NCI-H187 treated with DMSO at 0.1 percent for 48 hours (cell line): ENCODE measurements at regions not wholly inside any gene's neighbourhood (a gene's known extent, or its start where the extent isn't known, plus 50 kb on each side); places are given as distances from the start of the nearest gene placed in this dataset.
"Not testable (repeated sequence)": the region's sequence is repeated elsewhere in the genome, so short reads cannot be mapped to it uniquely, and the experiment has no call there.

ENCODE experiments used
- DNase-seq: peaks from one replicate; lab custom pipeline; 2025; lab: John Stamatoyannopoulos, UW

DNA sequence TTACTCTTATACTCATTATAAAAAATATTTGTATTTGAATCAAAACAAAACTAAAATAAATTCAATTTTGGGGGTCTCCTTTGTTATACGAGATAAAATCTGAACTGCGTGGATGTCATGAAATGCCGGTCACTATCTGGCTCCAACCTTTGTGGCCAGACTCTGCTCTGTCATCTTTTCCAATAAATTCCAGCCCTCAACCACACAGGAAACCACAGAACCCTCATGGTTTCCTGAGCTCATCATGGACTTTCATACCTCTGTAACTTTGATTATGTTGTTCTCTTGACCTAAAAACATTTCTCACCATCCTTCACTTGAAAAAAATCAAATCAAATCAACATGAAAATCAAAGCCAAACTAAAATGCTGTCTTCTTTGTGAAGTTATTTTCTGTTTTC is 724.7 kb downstream of the METTL4 start:
- DNase-seq: no peak

DNA sequence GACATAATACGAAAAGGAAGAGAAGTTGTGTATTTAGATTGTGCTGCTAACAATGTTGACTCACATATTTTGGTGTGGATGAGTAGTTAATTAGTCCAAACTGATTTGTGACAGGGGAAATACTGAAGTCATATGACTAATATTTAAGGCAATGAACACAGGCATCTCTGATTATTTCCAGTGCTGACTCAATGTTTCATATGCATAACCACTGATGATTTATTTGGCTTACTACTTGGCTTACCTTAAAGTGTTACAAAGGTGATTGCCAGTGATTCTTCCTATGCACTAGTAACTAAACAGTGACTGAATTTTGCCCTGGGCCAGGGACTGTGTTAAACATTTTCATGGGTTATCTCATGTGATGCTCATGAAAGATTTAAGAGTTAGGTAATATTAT is 722.6 kb downstream of the METTL4 start:
- no peak for DNase-seq

DNA sequence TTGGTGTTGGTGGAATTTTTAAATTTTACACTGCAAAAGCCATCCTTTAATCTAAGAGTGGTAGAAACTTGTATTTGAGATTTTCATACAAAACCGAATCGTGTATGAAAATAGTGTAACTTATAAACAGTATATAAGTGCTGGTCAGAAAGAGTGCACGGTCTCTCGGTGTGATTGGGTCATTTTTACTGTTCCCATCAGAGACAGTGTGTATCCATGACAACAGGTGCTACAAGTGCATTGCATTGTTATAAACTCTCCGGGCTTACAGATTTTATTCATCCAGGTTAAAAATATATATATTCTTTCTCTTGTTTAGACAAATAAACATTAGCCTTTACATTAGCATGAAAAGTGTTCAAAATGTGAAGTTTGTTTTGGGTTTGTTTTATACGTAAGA is 721.9 kb downstream of the METTL4 start:
- no peak for DNase-seq

DNA sequence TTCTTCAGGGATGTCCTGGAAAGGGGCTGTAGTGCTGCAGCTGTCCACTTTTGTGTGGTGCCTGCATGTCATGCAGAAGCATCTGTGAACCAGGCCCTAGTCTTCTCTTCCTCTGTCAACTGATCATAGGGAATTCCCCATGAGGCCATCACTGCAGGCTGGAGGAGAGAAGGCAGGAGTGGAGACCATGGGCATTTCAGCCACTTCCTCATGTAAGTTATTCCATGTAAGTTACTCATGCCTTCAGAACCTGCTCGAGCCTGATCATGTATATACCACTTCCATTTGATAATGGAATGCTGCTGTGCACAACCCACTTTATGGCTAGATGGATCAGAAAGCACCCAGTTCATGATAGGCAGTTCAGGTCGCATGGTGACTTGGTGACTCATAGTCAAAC is 714.0 kb downstream of the METTL4 start:
- not testable (repeated sequence) for DNase-seq

DNA sequence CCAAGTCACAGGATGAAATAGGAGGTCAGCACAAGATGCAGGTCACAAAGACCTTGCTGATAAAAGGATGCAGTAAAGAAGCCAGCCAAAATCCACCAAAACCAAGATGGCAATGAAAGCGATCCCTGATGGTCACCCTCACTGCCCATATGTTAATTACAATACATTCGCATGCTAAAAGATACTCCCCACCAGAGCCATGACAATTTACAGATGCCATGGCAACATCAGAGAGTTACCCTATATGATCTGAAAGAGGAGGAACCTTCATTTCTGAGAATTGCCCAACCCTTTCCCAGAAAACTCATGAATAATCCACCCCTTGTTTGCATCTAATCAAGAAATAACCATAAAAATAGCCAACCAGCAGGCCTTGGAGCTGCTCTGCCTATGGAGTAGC is 709.8 kb downstream of the METTL4 start:
- DNase-seq: no peak

DNA sequence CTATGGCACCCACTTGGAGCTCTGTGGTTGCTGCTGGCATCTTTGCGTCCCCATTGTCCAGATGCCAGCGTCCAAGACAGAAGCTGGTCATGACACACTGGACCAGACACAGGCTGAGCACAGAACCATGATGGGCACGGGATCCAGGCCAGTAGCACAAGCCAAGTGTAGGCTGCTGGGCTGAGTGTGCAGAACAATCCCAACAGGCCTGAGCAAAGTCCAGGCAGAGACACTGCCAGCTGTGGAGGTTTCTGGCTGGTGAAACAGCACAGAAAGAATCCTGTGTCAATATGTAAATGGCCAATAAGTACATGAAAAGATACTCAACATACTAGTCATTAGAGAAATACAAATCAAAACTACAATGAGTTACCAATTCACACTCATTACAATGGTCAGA is 705.4 kb downstream of the METTL4 start:
- no peak for DNase-seq

DNA sequence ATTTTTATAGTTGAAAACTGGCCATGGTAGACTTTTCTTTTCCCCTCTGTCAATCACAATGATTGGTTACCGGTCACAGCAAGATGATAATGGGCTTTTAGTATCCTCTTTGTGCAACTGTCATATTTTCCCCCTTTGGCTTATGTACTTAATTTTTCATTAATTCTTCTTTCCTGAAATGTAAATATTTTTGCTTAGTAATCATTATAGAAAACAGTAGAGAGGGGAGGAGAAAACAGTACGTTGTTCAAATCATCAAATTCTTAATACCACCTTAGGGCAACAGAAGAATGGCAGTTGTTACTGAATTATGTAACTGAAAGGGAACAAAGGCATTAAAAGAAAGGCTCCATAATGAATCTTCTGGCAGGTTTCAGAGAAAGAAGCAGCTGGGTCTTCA is 699.0 kb downstream of the METTL4 start:
- DNase-seq: no peak

DNA sequence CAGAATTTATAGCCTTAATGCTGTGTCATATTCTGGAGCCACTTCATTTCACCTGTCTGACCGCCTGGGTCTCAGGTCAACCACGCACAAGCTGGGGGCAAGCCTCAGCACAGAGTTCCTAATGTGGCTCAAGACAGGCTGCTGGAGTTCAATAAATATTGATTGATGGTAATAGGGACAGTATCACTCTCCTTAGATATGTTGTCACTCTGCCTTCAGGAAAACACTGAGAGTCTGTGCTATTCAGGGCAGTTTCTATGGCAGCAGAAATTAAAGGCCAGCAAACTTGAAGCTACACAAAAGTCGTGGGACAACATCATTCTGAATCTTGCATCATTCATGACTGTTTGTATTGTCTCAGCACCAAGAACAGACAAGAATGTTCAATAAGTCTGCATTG is 696.1 kb downstream of the METTL4 start:
- no peak for DNase-seq

DNA sequence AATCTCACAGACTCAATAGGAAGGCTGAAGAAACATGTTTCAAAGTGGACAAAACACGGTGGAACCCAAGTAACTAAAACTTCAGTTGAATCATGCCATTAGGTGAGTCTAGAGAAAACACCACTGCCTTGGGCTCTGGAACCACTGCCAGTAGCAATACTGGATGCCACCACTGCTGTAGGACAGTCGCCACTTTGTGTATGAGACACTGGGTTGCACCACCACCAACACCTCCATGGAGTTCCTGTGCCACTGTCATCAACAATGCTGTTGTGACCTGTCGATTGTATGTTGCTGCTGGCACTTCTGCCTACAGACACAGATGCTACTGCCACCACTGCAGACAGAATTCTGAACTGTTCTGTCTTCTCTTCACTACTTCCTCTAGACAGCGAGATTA is 686.7 kb downstream of the METTL4 start:
- DNase-seq: no peak

DNA sequence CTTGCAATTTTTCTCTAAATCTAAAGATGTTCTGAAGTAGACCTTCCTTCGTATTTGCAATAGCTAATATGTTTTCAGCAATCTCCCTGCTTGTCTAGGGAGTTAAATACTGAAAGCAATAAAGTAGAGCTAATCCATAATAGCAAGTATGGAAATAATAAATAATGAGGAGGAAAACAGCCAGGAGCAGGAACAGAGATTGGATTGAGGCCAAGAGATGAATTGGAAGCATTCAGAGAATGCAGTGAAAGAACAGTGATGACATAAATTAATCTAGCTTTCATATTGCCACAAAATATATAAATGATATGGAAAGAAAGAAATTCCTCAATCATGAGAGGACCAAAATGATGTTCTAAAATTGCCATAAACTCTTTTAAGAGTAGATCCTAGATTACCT is 679.7 kb downstream of the METTL4 start:
- DNase-seq: no peak

DNA sequence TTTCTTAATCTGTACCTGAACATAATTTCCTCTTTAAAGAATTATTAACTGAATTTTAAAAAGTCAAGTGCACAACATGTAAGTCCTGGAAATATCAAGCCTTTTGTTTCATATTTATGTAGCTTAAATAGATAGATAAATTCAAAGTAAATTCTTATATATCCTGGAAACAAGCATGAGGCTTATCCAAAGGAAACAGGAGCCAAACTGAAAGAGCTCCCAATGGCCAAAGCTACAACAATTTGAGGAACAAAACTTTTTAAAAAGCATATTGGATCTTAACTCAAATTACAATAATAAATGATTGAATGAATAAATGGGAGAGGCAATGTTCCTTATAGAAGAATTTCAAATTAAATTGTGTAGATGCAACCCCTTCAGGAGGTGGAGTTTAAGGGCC is 679.1 kb downstream of the METTL4 start:
- DNase-seq: no peak

DNA sequence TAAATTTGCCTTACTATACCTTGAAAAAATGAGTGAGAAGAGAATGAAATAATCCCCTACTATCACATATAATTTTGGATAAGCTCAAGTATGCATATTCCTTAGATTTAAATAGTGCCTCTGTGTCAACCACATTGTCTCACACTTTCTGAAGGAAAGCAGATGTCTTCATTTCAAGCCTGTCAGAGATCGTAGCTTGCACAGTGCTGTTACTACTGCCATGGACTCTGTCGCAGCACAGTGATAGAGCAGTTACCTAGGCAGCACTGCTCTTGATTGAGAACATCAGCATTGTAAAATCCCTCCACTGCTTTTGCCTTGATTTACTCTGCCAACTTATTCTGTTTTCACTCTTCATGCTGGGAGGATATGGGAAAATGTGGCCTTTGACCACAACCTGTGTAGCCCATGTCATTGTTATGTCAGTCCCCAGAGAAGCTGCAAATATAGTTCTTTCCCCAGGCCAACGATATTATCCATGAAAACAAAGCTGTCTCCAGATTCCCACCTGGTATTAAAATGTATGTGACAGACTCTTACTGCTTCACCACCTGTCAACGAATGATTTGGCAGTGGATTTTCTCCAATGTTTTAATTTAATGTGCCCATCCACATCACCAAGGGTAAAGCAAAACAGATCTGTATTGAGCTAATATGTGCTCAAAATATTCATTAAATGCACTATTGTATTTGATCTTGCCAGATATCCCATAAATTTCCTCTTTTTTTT is 675.7 kb downstream of the METTL4 start:
- no peak for DNase-seq

DNA sequence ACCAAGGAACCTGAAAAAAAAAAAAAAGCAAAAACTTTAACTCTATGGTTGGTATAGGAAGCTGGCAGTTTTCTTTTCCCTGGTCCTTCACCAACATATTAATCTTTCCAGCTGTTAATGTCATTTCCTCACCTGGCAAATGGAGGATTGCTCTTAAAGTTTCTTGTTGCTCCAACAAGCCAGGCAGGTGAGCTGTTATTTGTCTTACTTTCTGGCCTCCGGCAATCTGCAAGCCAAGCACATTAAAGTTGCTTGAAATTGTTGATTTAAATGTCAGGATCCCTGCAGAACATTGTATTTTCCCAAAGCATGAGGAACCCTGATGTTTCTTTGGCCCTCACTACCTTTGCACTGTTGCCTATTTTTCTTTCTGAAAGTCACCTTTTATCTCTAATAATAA is 664.9 kb downstream of the METTL4 start:
- no peak for DNase-seq

DNA sequence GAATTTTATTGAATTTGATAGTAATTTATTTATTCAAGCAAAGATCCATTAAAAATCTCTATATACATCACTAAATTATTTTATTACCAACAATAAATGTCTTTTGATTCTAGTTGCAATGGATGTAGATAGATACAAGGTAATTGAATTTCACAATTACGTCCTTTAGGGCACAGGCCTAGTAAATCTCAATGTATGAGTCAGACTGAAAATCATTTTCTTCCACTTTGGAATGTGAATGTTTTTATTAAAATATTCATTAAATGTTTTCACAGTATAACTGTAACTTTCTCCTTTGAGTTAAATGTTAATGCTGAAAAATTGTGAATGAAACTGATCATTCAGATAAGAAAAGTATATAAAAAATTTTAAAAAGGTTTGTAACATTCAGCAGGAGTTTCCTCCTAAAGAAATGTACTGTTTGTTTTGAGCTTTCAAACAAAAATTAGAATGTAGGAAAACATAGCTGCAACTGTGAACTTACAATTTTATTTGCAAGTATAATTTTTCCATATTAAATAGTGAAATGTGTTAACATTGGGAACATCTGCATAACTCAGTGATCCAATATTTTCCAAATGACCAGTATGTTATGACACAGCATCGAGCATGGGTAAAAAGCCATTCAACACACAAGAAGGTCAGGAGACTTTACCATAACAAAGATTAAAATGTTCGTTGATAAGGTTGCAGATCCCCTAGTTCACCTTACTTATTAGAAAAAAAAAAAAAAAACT is 663.7 kb downstream of the METTL4 start:
- DNase-seq: no peak

DNA sequence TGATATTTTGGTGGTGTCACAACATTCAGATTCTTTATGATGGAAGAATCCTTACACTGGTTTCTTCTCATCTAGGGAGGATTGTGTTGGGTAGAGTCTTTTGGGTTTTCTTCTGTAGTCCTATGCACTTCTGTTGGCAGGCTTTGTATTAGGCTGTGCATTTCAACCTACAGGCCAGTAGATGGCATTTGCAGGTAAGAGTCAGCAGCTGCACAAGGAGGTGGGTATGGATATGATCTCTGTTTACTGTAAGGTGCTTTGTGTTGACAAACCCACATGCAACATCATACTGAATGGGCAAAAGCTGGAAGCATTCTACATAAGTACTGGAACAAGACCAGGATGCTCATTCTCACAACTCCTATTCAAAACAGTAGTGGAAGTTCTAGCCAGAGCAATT is 656.8 kb downstream of the METTL4 start:
- no peak for DNase-seq

DNA sequence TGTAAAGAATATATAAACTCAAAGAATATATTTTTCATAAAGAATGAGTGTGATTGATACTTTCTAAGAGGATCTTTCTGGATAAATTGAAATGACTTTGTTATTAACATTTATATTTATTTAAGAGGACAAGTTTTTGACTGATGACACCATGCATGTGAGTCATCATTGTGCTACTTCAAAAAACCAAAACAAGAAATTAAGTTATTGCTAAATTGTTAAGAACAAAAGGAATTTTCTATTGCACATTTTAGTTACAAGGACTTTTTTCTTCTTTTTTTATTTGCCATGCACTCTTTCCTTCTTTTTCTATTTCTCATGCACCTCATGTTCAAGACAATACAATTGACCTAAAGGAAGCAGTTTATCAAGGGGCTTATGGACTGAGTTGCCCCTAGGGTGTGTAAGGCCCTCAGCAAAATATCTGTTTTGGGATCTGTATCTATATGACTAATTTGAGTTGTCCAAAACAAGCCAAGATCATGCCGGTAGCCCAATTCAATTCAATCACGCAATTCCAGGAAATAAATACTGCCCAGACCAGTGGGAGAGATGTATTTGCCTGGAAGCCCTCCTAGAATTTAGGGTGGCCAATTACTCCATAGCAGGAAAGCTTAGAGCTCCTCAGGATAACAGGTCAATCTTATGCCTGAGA is 654.3 kb downstream of the METTL4 start:
- no peak for DNase-seq

DNA sequence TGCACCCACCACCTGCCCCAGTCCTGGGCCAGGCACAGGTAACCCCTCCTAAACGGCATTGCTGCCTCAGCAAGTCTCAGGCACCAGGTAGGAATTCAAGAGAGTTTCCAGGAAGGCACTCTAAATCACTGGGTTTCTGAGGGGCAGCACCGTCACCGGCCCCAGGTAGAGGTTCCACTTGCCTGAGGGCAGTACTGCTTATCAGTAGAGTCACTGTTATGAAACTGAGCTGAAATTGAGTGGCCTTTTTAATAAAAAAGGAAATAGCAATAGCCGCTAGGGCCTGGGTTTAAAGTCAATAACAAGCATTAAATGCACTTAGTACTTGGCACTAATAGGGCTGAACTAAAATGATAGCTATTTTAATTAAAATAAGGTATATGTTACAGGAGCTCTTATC is 653.7 kb downstream of the METTL4 start:
- DNase-seq: no peak

DNA sequence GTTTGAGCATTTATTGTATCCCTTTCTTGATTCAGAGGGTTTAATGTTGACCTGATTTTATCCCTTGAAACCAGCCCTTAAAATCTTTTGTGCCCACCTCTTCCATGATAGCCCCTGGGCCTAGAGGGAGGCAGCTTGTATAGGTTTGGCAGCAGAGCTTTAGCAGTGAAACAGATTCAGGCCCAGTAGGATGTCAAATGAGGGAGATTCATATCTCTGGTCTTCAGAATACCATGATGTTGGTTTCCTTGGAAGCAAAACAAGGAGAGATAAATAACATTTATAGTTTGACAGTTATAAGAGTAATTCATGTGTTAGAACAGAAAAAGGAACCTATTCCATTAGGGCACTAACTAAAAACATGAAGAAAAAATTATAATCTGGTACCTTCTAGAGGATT is 649.2 kb downstream of the METTL4 start:
- DNase-seq: no peak

DNA sequence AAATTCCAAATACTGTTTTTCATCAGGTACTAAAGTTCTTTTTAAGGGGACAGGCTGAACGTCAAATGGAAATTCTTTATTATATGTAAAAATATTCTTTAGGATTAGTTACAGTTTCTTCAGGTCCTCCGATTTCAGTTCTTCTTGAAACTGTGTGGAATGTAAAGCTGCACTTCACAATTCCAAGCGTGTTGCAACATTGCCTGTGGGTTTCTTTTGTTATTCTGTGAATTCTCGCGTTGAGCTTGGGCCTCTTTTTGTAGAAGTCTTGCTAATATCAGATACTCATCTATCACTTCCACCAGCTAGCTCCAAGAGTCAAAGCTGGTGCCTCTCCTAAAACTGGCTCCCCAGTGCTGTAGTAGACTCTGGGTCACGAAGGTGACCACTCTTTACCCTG is 642.6 kb downstream of the METTL4 start:
- no peak for DNase-seq

DNA sequence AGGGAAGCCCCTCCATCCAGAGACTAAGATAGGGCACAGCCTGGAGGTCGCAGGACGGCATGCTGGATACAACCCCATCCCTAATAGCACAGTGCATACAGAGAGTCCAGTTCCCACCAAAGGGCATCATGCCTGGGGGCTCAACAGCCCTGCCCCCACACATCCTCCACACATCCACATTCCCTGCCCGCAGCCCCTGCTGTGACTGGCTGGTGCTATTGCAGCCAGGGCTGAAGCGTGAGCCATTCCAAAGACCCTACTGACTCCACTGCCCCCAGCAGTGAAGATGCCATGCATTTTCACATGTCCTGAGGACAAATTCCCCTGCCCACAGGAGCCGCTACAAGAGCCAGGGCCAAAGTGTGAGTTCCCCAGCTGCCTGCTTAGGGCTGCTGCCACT is 641.6 kb downstream of the METTL4 start:
- no peak for DNase-seq

DNA sequence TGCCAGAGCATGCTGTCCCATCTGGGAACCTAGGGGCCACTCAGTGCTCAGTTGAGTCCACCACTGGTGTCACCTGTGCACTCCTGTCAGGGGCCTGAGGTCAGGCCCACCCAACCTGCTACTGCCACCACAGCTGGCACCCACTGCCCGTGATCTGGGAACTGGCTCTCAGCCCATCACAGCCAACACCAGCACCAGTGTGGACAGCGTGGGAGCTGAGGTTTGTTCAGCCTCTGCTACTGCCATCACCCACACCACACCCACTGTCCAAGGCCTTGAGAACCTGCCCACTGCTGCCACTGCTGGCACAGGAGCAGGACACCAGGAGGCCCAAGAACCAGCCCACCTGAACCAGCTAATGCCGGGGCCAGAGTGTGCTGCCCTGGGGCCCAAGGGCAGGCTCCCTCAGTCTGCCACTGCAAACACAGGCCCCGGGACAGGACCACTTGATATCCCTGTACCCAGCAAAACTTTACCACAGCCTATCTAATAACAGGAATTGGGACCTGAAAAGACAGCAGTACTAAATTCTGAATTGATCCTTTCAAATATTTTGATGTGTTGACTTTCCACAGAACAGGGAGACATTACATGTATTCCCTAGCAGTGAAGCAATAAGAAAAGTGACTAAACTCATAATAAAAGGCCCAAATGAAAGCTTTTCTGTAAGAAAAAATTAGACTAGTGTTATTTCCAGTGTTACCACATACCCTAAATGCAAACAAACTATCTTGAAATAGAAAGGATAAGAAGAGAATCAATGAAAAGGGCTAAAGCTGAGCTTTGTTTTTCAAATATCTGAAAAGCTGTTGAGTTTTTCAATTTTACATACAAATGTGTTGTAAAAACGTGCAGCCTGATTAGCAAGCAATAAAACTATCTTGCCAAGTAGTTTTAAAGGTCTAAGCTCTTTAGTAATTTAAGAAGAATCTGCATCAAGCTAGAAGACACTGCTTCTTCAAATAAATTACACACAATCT is 640.7 kb downstream of the METTL4 start:
- DNase-seq: no peak

DNA sequence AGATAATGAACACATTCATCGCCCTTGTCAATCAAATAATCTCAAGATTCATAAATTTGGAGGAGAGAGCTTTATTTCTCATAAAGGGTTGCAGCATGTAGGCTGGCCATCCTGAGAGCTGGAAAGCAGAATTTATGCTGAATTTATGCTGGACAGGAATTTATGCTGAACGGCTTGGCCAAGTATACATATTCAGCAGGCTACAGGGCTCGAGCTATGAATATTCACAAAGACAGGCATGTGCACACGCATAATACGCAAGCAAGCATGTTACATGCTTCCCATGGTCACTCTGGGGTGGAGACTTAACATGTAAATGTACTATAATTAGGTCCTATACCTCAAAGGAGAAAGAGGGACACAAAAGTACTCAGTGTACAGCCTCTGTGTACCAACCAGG is 618.8 kb downstream of the METTL4 start:
- DNase-seq: no peak
